Mammary epithelial cell (primary cell): ENCODE measurements at regions not wholly inside any gene's neighbourhood (a gene's known extent, or its start where the extent isn't known, plus 50 kb on each side); places are given as distances from the start of the nearest gene placed in this dataset.

Source experiments
- CTCF ChIP-seq, 2 donors: IDR thresholded peaks in 1 of 2; conservative IDR thresholded peaks in 1 of 2; 2 replicates each; pipeline ENCODE4 v1.5.1; 2011 to 2012; ENCODE audit warnings: inconsistent platforms in 2 of 2, low read length in 2 of 2, mild to moderate bottlenecking in 2 of 2, control low read depth in 1 of 2, low read depth in 1 of 2; ENCODE audit not compliant: insufficient read depth in 1 of 2; ENCODE audit errors: extremely low read depth in 1 of 2
- EZH2 ChIP-seq: IDR thresholded peaks from 2 replicates; pipeline ENCODE4 v1.6.1; 2012; ENCODE audit warnings: low read length, inconsistent platforms, borderline replicate concordance

- TF ChIP-seq EZH2 (no peak), CTCF (conservative IDR thresholded peaks at IDR 0.05 in 1 of 2, IDR thresholded peaks at IDR 0.05 in 1 of 2; ENCODE audit: extremely low read depth in 1 of 2, insufficient read depth in 1 of 2, low read depth in 1 of 2, low read length in 2 of 2) (no peak)
These were observed 121.1 kb upstream of the SPON1 start for GRCh38 chr11:13841393-13841792.
